DOHH2 (cell line): ENCODE measurements at regions not wholly inside any gene's neighbourhood (a gene's known extent, or its start where the extent isn't known, plus 50 kb on each side); places are given as distances from the start of the nearest gene placed in this dataset.

Experiments used
- EZH2phosphoT487 ChIP-seq: fragments of 200-600 bp; sonication (generic); IDR thresholded peaks from 2 replicates; pipeline ENCODE4 v1.6.1; 2017; ENCODE audit warnings: borderline replicate concordance, mild to moderate bottlenecking, antibody characterized with exemption, low read length, moderate library complexity, mixed read lengths
- TF ChIP-seq, protein P1 (sequence below): fragments of 200-600 bp; sonication (generic); IDR thresholded peaks from one replicate; pipeline ENCODE4 v1.5.1; 2014; ENCODE audit warnings: antibody characterized with exemption, mild to moderate bottlenecking, low read depth, low read length; ENCODE audit not compliant: poor library complexity, severe bottlenecking

DNA sequence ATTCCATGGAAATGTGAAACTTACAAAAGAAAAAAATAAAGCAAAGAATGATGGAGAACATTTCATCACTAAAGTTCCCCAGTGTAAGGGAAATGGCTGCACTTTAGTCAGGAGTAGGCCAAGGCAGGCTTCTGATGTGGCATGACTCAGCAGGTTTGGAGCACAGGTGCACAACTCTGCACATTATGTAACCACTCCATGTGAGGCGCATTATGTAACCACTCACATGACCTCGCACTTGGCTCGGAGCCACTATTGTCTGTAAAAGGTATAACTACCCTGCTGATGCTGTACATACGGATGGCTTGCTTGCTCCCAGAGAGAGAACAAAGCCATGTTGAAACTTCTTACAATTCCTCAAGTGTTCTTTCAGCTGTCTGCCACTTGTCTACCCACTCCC is 727.6 kb downstream of the TRAM1L1 start:
- TF ChIP-seq, protein P1, sequence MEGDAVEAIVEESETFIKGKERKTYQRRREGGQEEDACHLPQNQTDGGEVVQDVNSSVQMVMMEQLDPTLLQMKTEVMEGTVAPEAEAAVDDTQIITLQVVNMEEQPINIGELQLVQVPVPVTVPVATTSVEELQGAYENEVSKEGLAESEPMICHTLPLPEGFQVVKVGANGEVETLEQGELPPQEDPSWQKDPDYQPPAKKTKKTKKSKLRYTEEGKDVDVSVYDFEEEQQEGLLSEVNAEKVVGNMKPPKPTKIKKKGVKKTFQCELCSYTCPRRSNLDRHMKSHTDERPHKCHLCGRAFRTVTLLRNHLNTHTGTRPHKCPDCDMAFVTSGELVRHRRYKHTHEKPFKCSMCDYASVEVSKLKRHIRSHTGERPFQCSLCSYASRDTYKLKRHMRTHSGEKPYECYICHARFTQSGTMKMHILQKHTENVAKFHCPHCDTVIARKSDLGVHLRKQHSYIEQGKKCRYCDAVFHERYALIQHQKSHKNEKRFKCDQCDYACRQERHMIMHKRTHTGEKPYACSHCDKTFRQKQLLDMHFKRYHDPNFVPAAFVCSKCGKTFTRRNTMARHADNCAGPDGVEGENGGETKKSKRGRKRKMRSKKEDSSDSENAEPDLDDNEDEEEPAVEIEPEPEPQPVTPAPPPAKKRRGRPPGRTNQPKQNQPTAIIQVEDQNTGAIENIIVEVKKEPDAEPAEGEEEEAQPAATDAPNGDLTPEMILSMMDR, result no peak
- no peak for TF ChIP-seq EZH2phosphoT487
